22Rv1 (cell line): ENCODE measurements at regions not wholly inside any gene's neighbourhood (a gene's known extent, or its start where the extent isn't known, plus 50 kb on each side); places are given as distances from the start of the nearest gene placed in this dataset.

Experiments used
- H3K27ac ChIP-seq: fragments of 450-650 bp; 2 replicates; pipeline ENCODE4 v1.5.1; 2017
- ZFX ChIP-seq: fragments of 450-650 bp; IDR thresholded peaks from 2 replicates; pipeline ENCODE4 v1.6.1; 2017; ENCODE audit warnings: antibody characterized with exemption, borderline replicate concordance
- TF ChIP-seq, protein P1 (sequence below): fragments of 450-650 bp; IDR thresholded peaks from 2 replicates; pipeline ENCODE4 v1.5.1; 2017; ENCODE audit warnings: mild to moderate bottlenecking

DNA sequence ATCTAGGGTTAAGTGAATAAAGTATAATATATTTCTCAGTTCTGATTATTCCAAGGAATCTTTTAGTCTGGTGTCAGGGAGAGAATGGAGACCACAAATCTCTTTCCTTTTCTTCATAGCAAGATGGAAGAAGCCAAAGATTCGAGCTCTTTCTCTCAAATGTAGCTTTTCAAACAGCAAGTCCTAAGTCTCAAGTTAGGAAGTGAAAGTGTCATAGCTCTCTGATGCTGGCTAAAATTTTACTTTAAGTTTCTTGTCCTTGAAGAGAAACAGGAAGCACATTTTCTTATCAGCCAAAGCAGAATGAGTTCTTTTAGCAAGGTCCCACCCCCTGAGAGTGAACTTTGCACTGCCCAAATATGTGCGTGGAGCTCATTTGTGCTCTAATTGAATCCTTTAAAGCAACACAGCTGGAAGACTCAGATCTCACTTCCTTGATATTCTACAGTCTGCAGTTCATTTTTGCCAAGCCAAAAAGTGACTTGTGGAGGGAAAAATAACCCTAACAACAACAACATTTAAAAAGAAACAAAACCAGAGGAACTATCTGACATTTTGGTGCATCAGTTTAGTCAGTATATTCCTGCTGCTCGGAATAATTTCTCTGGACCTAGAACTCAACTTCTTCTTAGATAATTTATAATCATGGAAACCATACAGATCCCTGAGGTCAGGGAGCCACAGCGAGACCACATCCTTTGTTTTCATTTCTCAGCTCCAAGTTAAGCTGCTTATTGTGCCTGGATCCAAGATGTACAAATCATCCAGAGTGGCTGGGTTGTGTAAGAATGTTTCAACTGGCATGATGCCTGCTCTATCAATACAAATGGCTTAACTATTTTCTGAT lies 238.7 kb upstream of the P2RY1 start:
- peak overlapping the region; percentile 74 for H3K27ac ChIP-seq
- TF ChIP-seq, protein P1, sequence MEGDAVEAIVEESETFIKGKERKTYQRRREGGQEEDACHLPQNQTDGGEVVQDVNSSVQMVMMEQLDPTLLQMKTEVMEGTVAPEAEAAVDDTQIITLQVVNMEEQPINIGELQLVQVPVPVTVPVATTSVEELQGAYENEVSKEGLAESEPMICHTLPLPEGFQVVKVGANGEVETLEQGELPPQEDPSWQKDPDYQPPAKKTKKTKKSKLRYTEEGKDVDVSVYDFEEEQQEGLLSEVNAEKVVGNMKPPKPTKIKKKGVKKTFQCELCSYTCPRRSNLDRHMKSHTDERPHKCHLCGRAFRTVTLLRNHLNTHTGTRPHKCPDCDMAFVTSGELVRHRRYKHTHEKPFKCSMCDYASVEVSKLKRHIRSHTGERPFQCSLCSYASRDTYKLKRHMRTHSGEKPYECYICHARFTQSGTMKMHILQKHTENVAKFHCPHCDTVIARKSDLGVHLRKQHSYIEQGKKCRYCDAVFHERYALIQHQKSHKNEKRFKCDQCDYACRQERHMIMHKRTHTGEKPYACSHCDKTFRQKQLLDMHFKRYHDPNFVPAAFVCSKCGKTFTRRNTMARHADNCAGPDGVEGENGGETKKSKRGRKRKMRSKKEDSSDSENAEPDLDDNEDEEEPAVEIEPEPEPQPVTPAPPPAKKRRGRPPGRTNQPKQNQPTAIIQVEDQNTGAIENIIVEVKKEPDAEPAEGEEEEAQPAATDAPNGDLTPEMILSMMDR: no peak
- no peak for TF ChIP-seq ZFX

DNA sequence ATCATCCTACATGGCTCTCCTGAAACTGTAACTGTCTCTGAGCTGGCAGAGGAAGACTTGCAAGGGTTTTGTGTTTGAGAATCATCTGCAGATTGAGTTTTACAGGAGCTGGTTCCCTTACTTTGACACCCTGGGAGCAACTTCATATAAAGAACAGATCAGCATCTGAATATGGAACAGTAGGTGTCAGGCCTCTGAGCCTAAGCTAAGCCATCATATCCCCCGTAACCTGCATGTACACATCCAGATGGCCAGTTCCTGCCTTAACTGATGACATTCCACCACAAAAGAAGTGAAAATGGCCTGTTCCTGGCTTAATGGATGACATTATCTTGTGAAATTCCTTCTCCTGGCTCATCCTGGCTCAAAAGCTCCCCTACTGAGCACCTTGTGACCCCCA lies 238.1 kb upstream of the P2RY1 start:
- H3K27ac ChIP-seq: peak overlapping the region; percentile 74

DNA sequence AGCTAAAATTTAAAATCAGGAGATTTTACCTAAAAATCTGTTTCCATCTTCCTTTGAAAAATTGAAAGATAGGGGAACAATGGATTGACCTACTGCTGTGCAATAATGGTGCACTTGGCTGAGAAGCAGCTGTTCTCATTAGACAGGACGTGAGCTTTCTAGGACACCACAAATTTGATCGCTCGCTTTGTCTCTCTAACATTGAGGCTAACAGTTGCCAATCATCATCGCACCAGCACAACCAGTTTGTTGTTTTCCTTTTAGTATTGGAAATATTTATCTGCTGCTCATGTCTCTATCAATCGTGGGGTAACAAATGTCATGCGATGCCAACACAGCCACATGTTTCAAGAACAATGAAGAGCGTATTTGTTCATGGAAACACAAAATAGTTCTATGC lies 228.8 kb upstream of the P2RY1 start:
- TF ChIP-seq, protein P1: no peak
- TF ChIP-seq ZFX: no peak
- H3K27ac ChIP-seq: no peak overlapping the region

DNA sequence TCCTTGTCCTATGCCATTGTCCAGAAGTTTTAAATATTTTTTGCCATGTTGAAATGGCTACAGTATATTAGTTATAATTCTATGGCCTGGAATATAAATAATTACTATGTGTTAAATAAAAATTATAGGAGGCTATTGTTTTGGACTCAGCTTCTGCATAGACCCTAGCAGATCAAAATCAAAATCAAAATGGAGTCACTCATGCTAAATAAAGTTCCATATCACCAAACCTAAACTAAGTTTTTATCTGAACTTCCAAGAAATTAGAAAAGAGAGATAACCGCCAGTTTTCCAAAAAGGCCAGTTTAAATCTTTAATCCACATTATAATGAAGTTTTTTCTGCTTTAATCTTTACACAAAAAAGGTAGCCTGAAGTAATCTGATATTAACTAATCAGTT lies 227.8 kb upstream of the P2RY1 start:
- TF ChIP-seq, protein P1: no peak
- no peak for TF ChIP-seq ZFX
- H3K27ac ChIP-seq: no peak overlapping the region

DNA sequence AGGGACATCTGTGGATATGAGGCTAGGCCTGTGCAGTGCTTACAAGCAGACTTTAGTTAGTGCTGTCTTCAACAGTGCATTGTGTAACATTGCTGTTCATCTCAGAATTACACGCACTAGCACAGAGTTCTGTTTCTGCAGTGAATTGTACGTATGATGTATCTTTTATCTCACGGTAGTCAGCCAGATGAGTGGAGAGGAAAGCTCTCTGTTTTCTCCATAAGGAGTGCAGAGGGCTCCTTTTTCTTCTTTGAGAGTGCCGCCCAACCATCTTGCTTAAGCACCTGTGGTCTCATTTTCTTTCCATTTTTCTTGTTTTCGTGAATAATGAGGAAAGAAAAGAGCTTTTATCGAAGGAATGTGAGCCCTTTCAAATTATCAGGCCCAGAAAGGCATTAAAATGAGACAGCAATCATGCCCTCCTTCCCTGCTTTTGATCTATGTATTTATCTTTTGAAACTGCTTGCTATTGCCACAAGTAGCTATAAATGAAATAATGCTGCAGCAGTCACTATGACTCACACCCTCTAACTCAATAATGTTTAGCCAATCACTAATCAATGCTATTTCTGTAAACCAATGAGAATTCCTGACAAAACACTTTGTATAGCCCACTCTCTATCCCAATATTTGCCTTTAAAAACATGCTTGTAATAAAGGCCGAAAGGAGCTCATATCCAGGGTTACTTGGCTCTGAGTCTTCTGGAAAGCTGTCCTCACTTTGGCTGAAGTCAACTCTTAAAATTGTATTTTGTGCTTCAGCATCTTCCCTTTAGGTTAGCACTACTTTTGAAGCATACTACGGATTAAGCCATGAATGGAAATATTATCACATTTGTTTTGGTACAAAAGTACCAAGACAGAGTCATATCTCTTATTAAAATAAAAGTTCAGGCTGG lies 226.0 kb upstream of the P2RY1 start:
- no peak overlapping the region for H3K27ac ChIP-seq
- TF ChIP-seq, protein P1: no peak
- no peak for TF ChIP-seq ZFX

DNA sequence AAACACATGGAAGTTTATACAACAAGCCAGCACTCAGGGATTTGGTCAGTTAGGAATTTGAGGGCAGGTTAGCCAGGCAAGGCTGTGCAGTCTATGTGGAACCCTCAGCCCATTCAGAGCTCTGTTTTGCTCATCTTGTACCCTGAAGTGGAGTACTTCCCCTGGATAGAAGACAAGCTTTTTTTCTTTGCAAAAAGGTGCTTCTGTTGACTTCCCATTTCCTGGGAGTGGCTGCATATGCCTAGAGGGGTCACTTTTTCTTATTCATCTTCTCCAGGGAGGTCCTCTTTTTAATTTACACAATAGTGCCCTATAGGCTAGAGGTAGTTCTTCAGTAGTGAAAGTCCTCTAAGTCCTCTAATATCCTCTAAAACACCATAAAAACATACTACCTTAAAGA lies 225.0 kb upstream of the P2RY1 start:
- TF ChIP-seq, protein P1: no peak
- TF ChIP-seq ZFX: no peak
- no peak overlapping the region for H3K27ac ChIP-seq

DNA sequence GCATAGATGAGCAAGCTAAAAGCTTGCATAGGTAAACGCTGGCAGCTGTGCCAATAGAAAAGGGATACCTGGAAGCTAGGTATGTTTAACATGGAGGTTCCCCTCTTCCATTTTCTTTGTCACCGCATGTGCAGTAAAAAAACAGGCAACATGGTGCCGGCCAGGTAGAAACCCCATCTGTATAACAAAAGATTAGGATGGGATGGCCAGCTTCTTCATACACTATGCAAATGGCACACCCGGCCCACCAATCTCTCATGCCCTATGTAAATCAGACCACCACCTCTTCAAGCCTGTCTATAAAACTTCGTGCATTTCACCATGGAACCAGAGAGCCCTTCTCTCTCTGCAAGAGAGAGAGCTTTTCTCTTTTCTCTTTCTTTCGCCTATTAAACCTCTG lies 224.3 kb upstream of the P2RY1 start:
- H3K27ac ChIP-seq: no peak overlapping the region
- TF ChIP-seq ZFX: no peak
- TF ChIP-seq, protein P1: no peak
